GM23338 (cell line): ENCODE measurements at regions not wholly inside any gene's neighbourhood (a gene's known extent, or its start where the extent isn't known, plus 50 kb on each side); places are given as distances from the start of the nearest gene placed in this dataset.

Experiments
- CREB1 ChIP-seq: fragments of 250-450 bp; sonication (Bioruptor Pico); IDR thresholded peaks from 2 replicates; pipeline ENCODE4 v1.5.0; 2020; ENCODE audit warnings: low read depth, mild to moderate bottlenecking, moderate library complexity
- CTCF ChIP-seq, 2 experiments: fragments of 200-600 bp in 1 of 2; sonication (generic) in 1 of 2; conservative IDR thresholded peaks; 2 replicates each; pipeline versions ENCODE4 v1.5.1 to v1.6.1; 2016 to 2017; ENCODE audit warnings: antibody characterized with exemption in 2 of 2, low read depth in 2 of 2, mild to moderate bottlenecking in 2 of 2, moderate library complexity in 1 of 2
- EZH2 ChIP-seq: fragments of 200-600 bp; sonication (generic); IDR thresholded peaks from one replicate; pipeline ENCODE4 v1.8.0; 2017; ENCODE audit warnings: antibody characterized with exemption, mild to moderate bottlenecking, low read depth; ENCODE audit not compliant: unreplicated experiment
- EZH2phosphoT487 ChIP-seq: fragments of 200-600 bp; sonication (generic); IDR thresholded peaks from one replicate; pipeline ENCODE4 v1.8.1; 2018; ENCODE audit warnings: antibody characterized with exemption; ENCODE audit not compliant: unreplicated experiment
- JUNB ChIP-seq: IDR thresholded peaks from one replicate; pipeline ENCODE4 v1.6.1; 2016; ENCODE audit warnings: antibody characterized with exemption; ENCODE audit not compliant: unreplicated experiment
- NANOG ChIP-seq: IDR thresholded peaks from 2 replicates; pipeline ENCODE4 v1.6.1; 2016; ENCODE audit warnings: antibody characterized with exemption, borderline replicate concordance
- POLR2AphosphoS5 ChIP-seq: IDR thresholded peaks from 2 replicates; pipeline ENCODE4 v1.6.1; 2016; ENCODE audit warnings: antibody characterized with exemption, low read depth
- REST ChIP-seq: IDR thresholded peaks from one replicate; pipeline ENCODE4 v1.6.1; 2018; ENCODE audit warnings: antibody characterized with exemption; ENCODE audit not compliant: unreplicated experiment
- STAT1 ChIP-seq: IDR thresholded peaks from one replicate; pipeline ENCODE4 v1.6.1; 2016; ENCODE audit warnings: antibody characterized with exemption; ENCODE audit not compliant: unreplicated experiment
- ZNF114 ChIP-seq: fragments of 250-450 bp; sonication (Bioruptor Pico); IDR thresholded peaks from 2 replicates; pipeline ENCODE4 v1.5.0; 2020; ENCODE audit warnings: mild to moderate bottlenecking, moderate library complexity
- ZNF331 ChIP-seq: fragments of 250-450 bp; sonication (Bioruptor Pico); IDR thresholded peaks from 2 replicates; pipeline ENCODE4 v1.5.0; 2020; ENCODE audit warnings: low read depth, mild to moderate bottlenecking, moderate library complexity
- ZNF462 ChIP-seq: fragments of 250-450 bp; sonication (Bioruptor Pico); IDR thresholded peaks from 2 replicates; pipeline ENCODE4 v1.5.0; 2020; ENCODE audit warnings: mild to moderate bottlenecking, moderate library complexity
- TF ChIP-seq, protein P1 (sequence below): IDR thresholded peaks from 2 replicates; pipeline ENCODE4 v1.6.1; 2016; ENCODE audit warnings: antibody characterized with exemption

- TF ChIP-seq CTCF (conservative IDR thresholded peaks at IDR 0.05; ENCODE audit: low read depth in 2 of 2) (no peak), EZH2 (no peak), EZH2phosphoT487 (no peak), POLR2AphosphoS5 (no peak), CREB1 (CRISPR knock-in tag) (no peak), REST (no peak), JUNB (no peak), STAT1 (no peak), ZNF114 (CRISPR knock-in tag) (no peak), NANOG (no peak), ZNF462 (CRISPR knock-in tag) (no peak), ZNF331 (no peak)
- TF ChIP-seq, protein P1, sequence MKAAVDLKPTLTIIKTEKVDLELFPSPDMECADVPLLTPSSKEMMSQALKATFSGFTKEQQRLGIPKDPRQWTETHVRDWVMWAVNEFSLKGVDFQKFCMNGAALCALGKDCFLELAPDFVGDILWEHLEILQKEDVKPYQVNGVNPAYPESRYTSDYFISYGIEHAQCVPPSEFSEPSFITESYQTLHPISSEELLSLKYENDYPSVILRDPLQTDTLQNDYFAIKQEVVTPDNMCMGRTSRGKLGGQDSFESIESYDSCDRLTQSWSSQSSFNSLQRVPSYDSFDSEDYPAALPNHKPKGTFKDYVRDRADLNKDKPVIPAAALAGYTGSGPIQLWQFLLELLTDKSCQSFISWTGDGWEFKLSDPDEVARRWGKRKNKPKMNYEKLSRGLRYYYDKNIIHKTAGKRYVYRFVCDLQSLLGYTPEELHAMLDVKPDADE = no peak
Observed at GRCh38 chr18:59079264-59079663, 60.4 kb upstream of the SEC11C start.
